Activated T-helper 1 cell treated with anti-CD3 and anti-CD28 coated beads, Interleukin-2, amount 50 U/mL, for 16 hours (primary cell): ENCODE measurements at regions not wholly inside any gene's neighbourhood (a gene's known extent, or its start where the extent isn't known, plus 50 kb on each side); places are given as distances from the start of the nearest gene placed in this dataset.

Experiments
- DNase-seq, 2 donors: peaks; one replicate each; pipeline ENCODE4 v3.0.0-alpha.2; 2020; ENCODE audit warnings: low read depth in 1 of 2, low spot score in 1 of 2

DNA sequence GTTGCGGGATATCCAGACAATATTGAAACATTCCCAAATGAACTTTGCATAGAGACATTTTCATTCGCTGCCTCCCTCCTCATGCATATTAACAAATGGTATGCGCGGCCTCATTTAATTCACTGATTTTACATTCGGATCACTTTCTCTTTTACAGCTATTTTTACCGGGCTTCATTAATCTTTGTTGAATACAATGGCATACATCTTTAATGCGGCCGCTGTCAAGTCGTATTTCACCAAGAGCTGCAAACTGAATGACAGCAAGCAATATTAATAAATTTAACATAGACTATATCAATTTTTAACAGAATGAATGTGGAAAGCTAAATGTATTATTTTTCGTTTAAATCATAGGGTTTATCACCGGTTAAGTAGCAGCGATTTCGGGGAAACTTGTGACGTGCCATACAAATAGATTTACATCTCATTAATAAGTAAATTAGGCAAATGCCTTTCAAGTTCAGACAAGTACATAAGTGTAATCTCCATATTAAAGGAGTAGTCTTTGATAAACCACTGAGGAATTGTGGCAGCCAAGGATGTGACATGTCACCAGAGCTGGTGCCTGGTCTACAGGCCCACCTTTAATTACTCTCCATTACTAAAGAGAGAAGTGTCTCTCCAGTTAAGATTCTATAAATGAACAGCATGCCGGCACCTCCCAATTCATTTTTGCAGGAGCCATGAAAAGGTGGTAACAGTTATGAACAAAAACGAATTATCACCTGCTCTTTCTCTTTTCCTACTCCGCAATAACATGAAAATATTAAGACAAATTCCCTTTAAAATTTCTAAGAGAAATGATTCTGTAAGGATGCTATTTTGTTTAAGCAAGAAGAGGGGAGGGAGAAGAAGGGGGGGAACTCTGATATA is 568.9 kb upstream of the MKI67 start:
- no peak for DNase-seq

DNA sequence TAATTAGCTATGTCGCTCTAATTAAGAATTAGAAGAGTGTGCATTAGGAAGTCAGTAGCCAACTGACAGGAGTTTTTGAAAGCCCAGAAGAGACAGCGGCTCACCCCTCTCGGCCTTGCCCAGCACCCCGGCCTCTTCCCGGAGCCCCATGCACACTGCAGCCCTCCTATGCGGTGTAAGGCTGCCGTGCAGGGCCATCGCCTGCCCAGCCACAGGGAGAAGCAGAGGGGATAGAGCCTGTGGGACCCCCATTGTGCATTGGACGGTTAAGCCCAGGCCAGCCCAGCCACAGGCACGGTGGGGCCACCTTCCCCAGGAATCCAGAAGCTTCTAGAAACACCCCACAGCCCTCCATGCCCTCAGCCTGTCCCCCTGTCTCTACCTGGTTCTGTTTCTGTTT is 569.7 kb upstream of the MKI67 start:
- DNase-seq = no peak

GRCh38 chr10:128697437-128697836 is 571.2 kb upstream of the MKI67 start:
- DNase-seq = no peak

GRCh38 chr10:128701381-128701780 is 575.2 kb upstream of the MKI67 start:
- DNase-seq = no peak

DNA sequence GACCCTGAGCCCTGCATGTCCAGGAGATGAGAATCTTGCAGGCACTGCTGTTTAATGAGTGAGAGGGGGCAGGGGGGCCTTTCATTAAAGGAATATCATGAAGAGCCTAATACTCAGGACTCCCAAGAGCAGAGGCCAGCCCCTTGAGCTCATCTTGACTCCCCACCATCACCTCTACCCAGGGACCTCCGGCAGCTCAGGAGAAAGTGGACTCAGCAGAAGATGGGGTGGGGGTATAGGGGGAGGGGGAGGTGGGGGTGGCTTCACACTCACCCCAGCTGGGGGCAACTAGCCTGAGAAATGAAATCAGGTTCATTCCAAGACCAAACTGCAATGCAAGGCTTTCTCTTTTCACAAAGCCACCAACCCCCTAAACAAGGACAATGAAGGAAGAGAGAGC is 575.6 kb upstream of the MKI67 start:
- DNase-seq = no peak

GRCh38 chr10:128704716-128705115 is 578.5 kb upstream of the MKI67 start:
- no peak for DNase-seq

DNA sequence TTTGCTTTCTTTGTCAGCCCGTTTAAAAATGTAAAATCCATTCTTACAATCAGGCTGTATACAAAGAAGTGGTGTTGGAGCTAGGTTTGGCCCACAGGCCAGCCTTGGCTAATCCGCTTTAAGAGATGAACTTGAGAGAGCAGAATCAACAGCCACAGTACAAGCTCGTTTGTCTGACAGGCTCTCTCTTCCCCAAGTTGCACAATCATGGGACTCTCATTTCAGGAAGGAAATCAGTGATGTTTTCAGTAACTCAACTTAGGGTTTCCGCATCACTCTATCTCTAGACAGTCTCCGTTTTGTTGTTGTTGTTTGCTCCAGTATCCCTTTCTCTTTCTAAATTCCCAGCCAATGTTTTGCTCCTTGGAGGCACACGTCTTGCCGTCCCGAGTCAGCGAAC is 582.0 kb upstream of the MKI67 start:
- DNase-seq = no peak

DNA sequence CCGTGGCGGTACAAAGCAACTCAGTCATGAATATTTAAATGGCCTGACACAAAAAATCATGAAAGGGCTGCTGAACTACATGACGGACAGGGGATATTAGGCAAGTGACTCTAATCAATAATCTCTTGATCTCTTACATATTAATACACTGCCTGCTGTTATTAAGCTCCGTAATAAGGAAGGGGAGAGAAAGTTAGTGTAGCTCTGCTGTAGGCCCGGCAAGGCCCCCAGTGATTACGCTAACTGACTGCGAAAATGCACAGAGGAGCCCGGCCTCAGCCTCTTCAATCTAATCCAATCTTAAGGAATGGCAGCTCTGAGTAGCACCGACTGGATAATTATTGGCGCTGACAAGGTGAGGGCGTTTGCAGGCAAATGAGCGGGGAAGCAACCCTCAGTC is 583.5 kb upstream of the MKI67 start:
- DNase-seq = no peak

GRCh38 chr10:128710098-128710797 is 584.0 kb upstream of the MKI67 start:
- DNase-seq = no peak

GRCh38 chr10:128710798-128711183 is 584.6 kb upstream of the MKI67 start:
- no peak for DNase-seq

GRCh38 chr10:128711806-128712205 is 585.6 kb upstream of the MKI67 start:
- no peak for DNase-seq

- no peak for DNase-seq
Observed at GRCh38 chr10:128712661-128713400, 586.6 kb upstream of the MKI67 start.

DNA sequence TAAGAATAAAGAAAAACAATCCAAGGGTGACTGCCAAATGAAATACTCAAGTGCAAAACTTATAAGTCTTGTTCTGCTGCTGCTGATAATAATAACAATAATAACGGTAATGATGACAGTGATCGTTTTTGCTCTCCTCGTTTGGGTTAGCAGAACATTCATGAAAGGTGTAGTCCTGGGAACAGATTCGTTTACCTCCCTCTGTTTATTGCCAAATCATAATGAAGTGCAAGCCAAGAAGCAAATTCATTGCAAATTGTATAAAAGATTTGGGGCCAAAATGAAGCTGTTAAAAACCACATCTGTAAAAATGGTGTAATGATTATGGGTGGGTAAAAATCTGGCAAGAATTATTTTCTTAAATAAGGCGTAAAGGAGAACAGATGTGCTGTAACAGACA is 587.2 kb upstream of the MKI67 start:
- DNase-seq = no peak

DNA sequence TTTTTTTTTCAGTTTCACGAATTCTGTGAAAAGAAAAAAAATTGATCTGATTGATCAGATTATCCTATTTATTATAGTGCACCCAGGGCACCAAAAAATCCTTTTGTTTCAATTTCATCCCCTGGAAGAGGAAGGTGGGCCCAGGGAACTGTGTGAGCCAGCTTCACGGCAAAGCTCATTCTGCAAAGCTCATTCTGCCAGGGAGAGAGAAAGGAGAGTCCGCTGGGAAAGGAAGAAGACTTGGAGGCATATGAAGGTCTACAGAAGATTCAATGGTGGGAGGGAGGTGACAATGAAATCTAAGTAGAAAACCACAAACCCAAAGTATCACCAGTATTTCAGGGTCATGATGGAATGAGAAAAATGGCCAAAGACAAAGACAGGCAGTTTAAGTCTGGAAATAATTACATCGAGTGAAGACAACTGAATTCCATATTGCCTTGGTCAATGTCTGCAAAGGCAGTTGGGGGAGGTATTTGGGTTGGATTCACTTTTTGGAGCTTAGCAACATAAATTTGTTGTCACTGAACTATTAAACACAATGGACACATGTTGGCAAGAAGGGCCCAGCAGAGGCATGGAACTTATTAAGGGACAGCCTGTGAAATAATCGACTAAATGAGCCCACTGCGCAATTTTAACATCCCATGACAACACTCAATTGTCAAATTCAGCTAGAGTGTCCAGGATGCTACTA is 587.8 kb upstream of the MKI67 start:
- no peak for DNase-seq

DNA sequence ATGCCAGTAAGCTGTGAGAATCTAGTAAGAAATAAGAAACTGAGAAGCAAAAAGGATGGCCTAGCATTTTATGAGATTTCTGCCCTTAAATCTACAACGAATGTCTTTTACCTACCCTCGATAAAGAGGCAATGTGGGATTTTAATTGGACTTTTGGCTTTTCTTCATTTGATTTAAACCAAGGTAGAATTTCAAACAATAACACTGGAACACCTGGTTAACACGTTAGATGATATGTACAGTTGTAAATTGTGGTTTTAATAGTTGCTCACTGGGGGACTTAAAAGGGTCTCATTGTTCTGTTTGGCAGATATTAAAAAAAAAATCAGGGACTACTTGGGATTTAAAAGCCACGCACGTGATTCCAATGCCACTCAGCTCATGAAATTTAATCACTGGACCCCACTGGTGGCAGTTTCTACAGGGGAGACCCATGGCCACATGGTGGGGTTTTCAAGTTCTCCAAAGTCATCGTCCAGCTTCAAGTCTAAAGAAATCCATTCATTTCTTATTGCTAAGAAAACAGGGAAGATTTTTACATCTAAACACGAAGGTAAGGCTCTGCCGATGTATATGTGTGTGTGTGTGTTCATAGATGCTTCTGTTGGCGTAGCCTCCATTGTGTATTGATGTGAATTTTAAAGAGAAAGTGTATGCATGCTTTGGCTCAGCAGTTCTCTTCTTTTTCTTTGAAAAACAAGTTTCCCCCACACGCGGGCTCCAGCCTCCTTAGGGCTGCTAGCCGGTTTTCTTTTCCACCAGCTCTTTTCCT is 588.6 kb upstream of the MKI67 start:
- DNase-seq = no peak

GRCh38 chr10:128716181-128716580 is 590.0 kb upstream of the MKI67 start:
- DNase-seq = no peak

DNA sequence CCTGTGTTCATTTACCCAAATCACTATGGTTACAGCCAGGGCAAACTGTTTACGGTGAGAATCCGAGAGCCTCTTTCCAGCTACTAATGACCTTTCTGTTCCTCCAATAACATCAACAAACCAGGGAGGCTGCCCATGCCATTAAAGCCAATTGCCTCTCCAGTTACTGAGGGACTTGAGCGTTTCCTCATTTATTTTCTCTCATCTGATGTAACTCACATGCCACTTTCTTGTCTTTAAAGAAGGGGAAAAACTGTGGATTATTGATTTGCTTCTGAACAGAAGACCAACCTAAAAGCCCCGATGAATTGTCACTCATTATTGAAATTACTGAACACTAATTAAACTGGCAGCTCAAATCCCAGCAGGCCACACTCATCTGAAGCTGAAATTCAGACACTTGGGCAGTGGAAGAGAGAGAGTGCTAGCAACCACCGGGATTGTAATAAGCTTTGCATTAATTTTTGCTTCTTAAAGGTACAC is 595.8 kb upstream of the MKI67 start:
- no peak for DNase-seq

GRCh38 chr10:128722947-128723346 is 596.7 kb upstream of the MKI67 start:
- no peak for DNase-seq

GRCh38 chr10:128723631-128724205 is 597.5 kb upstream of the MKI67 start:
- DNase-seq = no peak

DNA sequence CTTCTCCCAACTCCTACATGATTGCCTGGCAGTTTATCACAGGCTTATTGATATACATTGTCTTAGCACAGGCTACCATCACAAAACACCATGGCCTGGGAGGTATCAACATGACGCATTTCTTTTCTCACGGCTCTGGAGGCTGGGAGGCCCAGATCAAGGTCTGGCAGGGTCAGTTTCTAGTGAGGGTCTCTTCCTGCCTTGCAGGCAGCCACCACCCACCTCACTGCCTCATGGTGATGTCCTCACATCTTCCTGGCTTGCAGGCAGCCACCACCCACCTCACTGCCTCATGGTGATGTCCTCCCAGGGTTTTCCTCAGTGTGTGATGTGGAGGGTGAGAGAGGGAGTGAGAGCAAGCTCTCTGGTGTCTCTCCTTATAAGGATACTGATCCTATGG is 599.3 kb upstream of the MKI67 start:
- no peak for DNase-seq
